HL-60 (cell line): ENCODE measurements at regions not wholly inside any gene's neighbourhood (a gene's known extent, or its start where the extent isn't known, plus 50 kb on each side); places are given as distances from the start of the nearest gene placed in this dataset.

Experiments
- GABPA ChIP-seq: IDR thresholded peaks from 2 replicates; pipeline ENCODE4 v1.6.1; 2012; ENCODE audit warnings: low read depth
- POLR2AphosphoS5 ChIP-seq: IDR thresholded peaks from 2 replicates; pipeline ENCODE4 v1.6.1; 2012; ENCODE audit warnings: low read depth
- SPI1 ChIP-seq: IDR thresholded peaks from 2 replicates; pipeline ENCODE4 v1.6.1; 2012; ENCODE audit warnings: low read depth, mild to moderate bottlenecking, borderline replicate concordance
- TF ChIP-seq, protein P1 (sequence below): IDR thresholded peaks from one replicate; pipeline ENCODE4 v1.5.1; 2011; ENCODE audit warnings: low read length, control low read depth, inconsistent platforms; ENCODE audit not compliant: insufficient read depth
- TF ChIP-seq, protein P2 (sequence below): IDR thresholded peaks from 2 replicates; pipeline ENCODE4 v1.6.1; 2012; ENCODE audit warnings: low read depth; ENCODE audit not compliant: insufficient replicate concordance

DNA sequence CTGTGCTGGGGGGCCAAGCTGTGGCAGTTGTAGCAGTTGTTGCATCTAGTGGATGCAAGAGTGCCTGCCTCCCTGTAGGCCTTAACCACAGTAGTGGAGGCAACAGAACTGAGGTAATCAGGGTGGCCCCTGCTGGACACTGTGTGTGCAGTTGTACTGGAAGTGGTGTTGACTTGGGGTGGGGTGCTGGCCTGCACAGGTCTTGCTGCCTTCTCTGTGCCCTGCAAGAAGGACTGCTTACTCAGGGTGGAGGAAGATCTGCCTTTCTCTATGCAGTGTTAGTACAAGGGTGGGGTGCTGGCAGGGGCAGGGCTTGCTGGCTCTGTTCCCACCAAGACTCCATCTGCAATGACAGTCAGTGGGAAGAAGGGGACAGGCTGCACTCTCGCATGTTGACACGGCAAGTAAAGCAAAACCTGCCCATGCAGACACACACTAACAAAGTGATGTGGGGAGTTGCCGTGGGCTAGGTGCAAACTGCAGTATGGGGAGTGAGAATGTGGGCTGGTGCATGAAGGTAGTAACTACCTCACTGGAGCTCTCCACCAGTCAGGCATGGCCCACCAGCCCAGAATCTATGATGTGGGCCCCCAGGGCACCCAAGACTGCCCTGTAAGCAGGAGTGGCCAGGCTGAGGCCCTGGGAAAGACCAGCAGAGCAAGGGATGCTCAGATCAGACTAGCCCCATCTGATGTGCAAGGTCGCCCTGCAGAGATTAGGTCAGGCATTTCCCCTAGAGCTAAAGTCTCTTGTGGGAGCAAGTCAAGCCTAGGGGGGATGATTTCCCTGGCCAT, 594.9 kb downstream of the TECRL start:
- TF ChIP-seq, protein P1, sequence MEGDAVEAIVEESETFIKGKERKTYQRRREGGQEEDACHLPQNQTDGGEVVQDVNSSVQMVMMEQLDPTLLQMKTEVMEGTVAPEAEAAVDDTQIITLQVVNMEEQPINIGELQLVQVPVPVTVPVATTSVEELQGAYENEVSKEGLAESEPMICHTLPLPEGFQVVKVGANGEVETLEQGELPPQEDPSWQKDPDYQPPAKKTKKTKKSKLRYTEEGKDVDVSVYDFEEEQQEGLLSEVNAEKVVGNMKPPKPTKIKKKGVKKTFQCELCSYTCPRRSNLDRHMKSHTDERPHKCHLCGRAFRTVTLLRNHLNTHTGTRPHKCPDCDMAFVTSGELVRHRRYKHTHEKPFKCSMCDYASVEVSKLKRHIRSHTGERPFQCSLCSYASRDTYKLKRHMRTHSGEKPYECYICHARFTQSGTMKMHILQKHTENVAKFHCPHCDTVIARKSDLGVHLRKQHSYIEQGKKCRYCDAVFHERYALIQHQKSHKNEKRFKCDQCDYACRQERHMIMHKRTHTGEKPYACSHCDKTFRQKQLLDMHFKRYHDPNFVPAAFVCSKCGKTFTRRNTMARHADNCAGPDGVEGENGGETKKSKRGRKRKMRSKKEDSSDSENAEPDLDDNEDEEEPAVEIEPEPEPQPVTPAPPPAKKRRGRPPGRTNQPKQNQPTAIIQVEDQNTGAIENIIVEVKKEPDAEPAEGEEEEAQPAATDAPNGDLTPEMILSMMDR: no peak
- TF ChIP-seq POLR2AphosphoS5 (no peak), SPI1 (no peak), GABPA (no peak)
- TF ChIP-seq, protein P2, sequence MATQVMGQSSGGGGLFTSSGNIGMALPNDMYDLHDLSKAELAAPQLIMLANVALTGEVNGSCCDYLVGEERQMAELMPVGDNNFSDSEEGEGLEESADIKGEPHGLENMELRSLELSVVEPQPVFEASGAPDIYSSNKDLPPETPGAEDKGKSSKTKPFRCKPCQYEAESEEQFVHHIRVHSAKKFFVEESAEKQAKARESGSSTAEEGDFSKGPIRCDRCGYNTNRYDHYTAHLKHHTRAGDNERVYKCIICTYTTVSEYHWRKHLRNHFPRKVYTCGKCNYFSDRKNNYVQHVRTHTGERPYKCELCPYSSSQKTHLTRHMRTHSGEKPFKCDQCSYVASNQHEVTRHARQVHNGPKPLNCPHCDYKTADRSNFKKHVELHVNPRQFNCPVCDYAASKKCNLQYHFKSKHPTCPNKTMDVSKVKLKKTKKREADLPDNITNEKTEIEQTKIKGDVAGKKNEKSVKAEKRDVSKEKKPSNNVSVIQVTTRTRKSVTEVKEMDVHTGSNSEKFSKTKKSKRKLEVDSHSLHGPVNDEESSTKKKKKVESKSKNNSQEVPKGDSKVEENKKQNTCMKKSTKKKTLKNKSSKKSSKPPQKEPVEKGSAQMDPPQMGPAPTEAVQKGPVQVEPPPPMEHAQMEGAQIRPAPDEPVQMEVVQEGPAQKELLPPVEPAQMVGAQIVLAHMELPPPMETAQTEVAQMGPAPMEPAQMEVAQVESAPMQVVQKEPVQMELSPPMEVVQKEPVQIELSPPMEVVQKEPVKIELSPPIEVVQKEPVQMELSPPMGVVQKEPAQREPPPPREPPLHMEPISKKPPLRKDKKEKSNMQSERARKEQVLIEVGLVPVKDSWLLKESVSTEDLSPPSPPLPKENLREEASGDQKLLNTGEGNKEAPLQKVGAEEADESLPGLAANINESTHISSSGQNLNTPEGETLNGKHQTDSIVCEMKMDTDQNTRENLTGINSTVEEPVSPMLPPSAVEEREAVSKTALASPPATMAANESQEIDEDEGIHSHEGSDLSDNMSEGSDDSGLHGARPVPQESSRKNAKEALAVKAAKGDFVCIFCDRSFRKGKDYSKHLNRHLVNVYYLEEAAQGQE: no peak
